ENCODE measurements at regions not wholly inside any gene's neighbourhood (a gene's known extent, or its start where the extent isn't known, plus 50 kb on each side); places are given as distances from the start of the nearest gene placed in this dataset.

- H3K36me3 ChIP-seq (ENCODE audit: control insufficient read depth in 2 of 2, extremely low read depth in 1 of 2, insufficient read depth in 2 of 2, low read length in 2 of 2) = no peaks in the 10 kb centered on the region
- TF ChIP-seq EZH2 (IDR thresholded peaks at IDR 0.05; ENCODE audit: low read length) (no peak), CTCF (optimal IDR thresholded peaks at IDR 0.05 in 1 of 3, IDR thresholded peaks at IDR 0.05 in 1 of 3, conservative IDR thresholded peaks at IDR 0.05 in 1 of 3; ENCODE audit: extremely low read depth in 1 of 3, insufficient read depth in 2 of 3, low read length in 3 of 3) (no peak)
- DNase-seq (ENCODE audit: low read depth, low spot score) (no peak), FAIRE-seq (no peak)
- H3K9ac ChIP-seq (ENCODE audit: control insufficient read depth, extremely low read depth, insufficient read depth, low read length) = no peak overlapping the region
- no peak overlapping the region for H3K27ac ChIP-seq (ENCODE audit: control insufficient read depth, insufficient read depth, low read length)
- H3K4me1 ChIP-seq (ENCODE audit: control insufficient read depth, extremely low read depth, insufficient read depth, low read length) = no peaks in the 10 kb centered on the region
- H3K27me3 ChIP-seq (ENCODE audit: control insufficient read depth, extremely low read depth, insufficient read depth, low read length) = no peaks in the 10 kb centered on the region
- H3K9me3 ChIP-seq (ENCODE audit: control insufficient read depth, low read depth, low read length) = no peaks in the 10 kb centered on the region
- no peak overlapping the region for H3K4me2 ChIP-seq (ENCODE audit: control insufficient read depth, extremely low read depth, insufficient read depth, low read depth, low read length)
- no peaks in the 10 kb centered on the region for H3K9me1 ChIP-seq (ENCODE audit: control insufficient read depth, extremely low read depth, insufficient read depth, low read length)
- dilution Hi-C loops (cut with MboI; ENCODE audit: extremely low pct_ligation_motif_present, low sequenced_read_pairs) = no loop called here
- H2AFZ ChIP-seq (ENCODE audit: control insufficient read depth, low read length) = no peak overlapping the region
- H3K79me2 ChIP-seq (ENCODE audit: control insufficient read depth, insufficient read depth, low read length) = no peaks in the 10 kb centered on the region
- no peaks in the 10 kb centered on the region for H4K20me1 ChIP-seq (ENCODE audit: control insufficient read depth, extremely low read depth, insufficient read depth, low read length)
- H3K4me3 ChIP-seq (ENCODE audit: control insufficient read depth in 2 of 3, extremely low read depth in 1 of 3, insufficient read depth in 2 of 3, low read depth in 1 of 3, low read length in 3 of 3) = no peak overlapping the region
These were observed 104.9 kb upstream of the ZNF618 start for GRCh38 chr9:113771199-113771598.

GRCh38 chr9:113772121-113772810 is 103.8 kb upstream of the ZNF618 start:
- Histone ChIP-seq H3K36me3 (ENCODE audit: control insufficient read depth in 2 of 2, extremely low read depth in 1 of 2, insufficient read depth in 2 of 2, low read length in 2 of 2) (no peaks in the 10 kb centered on the region), H3K9me1 (ENCODE audit: control insufficient read depth, extremely low read depth, insufficient read depth, low read length) (no peaks in the 10 kb centered on the region), H2AFZ (ENCODE audit: control insufficient read depth, low read length) (no peak overlapping the region), H3K4me2 (ENCODE audit: control insufficient read depth, extremely low read depth, insufficient read depth, low read depth, low read length) (no peak overlapping the region), H3K4me1 (ENCODE audit: control insufficient read depth, extremely low read depth, insufficient read depth, low read length) (no peaks in the 10 kb centered on the region), H3K4me3 (ENCODE audit: control insufficient read depth in 2 of 3, extremely low read depth in 1 of 3, insufficient read depth in 2 of 3, low read depth in 1 of 3, low read length in 3 of 3) (no peak overlapping the region), H3K9me3 (ENCODE audit: control insufficient read depth, low read depth, low read length) (no peaks in the 10 kb centered on the region), H3K27me3 (ENCODE audit: control insufficient read depth, extremely low read depth, insufficient read depth, low read length) (no peaks in the 10 kb centered on the region), H3K79me2 (ENCODE audit: control insufficient read depth, insufficient read depth, low read length) (no peaks in the 10 kb centered on the region), H3K27ac (ENCODE audit: control insufficient read depth, insufficient read depth, low read length) (no peak overlapping the region), H4K20me1 (ENCODE audit: control insufficient read depth, extremely low read depth, insufficient read depth, low read length) (no peaks in the 10 kb centered on the region), H3K9ac (ENCODE audit: control insufficient read depth, extremely low read depth, insufficient read depth, low read length) (no peak overlapping the region)
- dilution Hi-C loops (cut with MboI; ENCODE audit: extremely low pct_ligation_motif_present, low sequenced_read_pairs) = no loop called here
- FAIRE-seq (no peak), DNase-seq (ENCODE audit: low read depth, low spot score) (no peak)
- no peak for TF ChIP-seq EZH2 (IDR thresholded peaks at IDR 0.05; ENCODE audit: low read length)

- TF ChIP-seq EZH2 (IDR thresholded peaks at IDR 0.05; ENCODE audit: low read length) (no peak), CTCF (optimal IDR thresholded peaks at IDR 0.05 in 1 of 3, IDR thresholded peaks at IDR 0.05 in 1 of 3, conservative IDR thresholded peaks at IDR 0.05 in 1 of 3; ENCODE audit: extremely low read depth in 1 of 3, insufficient read depth in 2 of 3, low read length in 3 of 3) (no peak)
- H2AFZ ChIP-seq (ENCODE audit: control insufficient read depth, low read length) = no peak overlapping the region
- no peak for FAIRE-seq
- no peaks in the 10 kb centered on the region for H3K36me3 ChIP-seq (ENCODE audit: control insufficient read depth in 2 of 2, extremely low read depth in 1 of 2, insufficient read depth in 2 of 2, low read length in 2 of 2)
- no peak overlapping the region for H3K27ac ChIP-seq (ENCODE audit: control insufficient read depth, insufficient read depth, low read length)
- H3K79me2 ChIP-seq (ENCODE audit: control insufficient read depth, insufficient read depth, low read length) = no peaks in the 10 kb centered on the region
- dilution Hi-C loops (cut with MboI; ENCODE audit: extremely low pct_ligation_motif_present, low sequenced_read_pairs) = no loop called here
- no peaks in the 10 kb centered on the region for H4K20me1 ChIP-seq (ENCODE audit: control insufficient read depth, extremely low read depth, insufficient read depth, low read length)
- H3K4me1 ChIP-seq (ENCODE audit: control insufficient read depth, extremely low read depth, insufficient read depth, low read length) = no peaks in the 10 kb centered on the region
- no peak for DNase-seq (ENCODE audit: low read depth, low spot score)
- H3K9ac ChIP-seq (ENCODE audit: control insufficient read depth, extremely low read depth, insufficient read depth, low read length) = no peak overlapping the region
- no peaks in the 10 kb centered on the region for H3K9me3 ChIP-seq (ENCODE audit: control insufficient read depth, low read depth, low read length)
- H3K9me1 ChIP-seq (ENCODE audit: control insufficient read depth, extremely low read depth, insufficient read depth, low read length) = no peaks in the 10 kb centered on the region
- H3K4me3 ChIP-seq (ENCODE audit: control insufficient read depth in 2 of 3, extremely low read depth in 1 of 3, insufficient read depth in 2 of 3, low read depth in 1 of 3, low read length in 3 of 3) = no peak overlapping the region
- H3K4me2 ChIP-seq (ENCODE audit: control insufficient read depth, extremely low read depth, insufficient read depth, low read depth, low read length) = no peak overlapping the region
- no peaks in the 10 kb centered on the region for H3K27me3 ChIP-seq (ENCODE audit: control insufficient read depth, extremely low read depth, insufficient read depth, low read length)
These were observed 101.1 kb upstream of the ZNF618 start for GRCh38 chr9:113774963-113775362.

All from keratinocyte (primary cell).